ENCODE measurements at regions not wholly inside any gene's neighbourhood (a gene's known extent, or its start where the extent isn't known, plus 50 kb on each side); places are given as distances from the start of the nearest gene placed in this dataset.

GRCh38 chr2:65608466-65608865 lies 176.1 kb upstream of the SPRED2 start (continued):
- TF ChIP-seq ZBTB49 (CRISPR knock-in tag; IDR thresholded peaks at IDR 0.05; ENCODE audit: borderline replicate concordance) (no peak), TOPORS (CRISPR knock-in tag; IDR thresholded peaks at IDR 0.05) (no peak), SRSF1 (optimal IDR thresholded peaks at IDR 0.05; ENCODE audit: low read depth, low read length) (no peak), FOXK1 (CRISPR knock-in tag; IDR thresholded peaks at IDR 0.05; ENCODE audit: borderline replicate concordance, low read depth) (no peak), CBX1 (IDR thresholded peaks at IDR 0.05; ENCODE audit: low read depth) (no peak), ZNF512 (CRISPR knock-in tag; IDR thresholded peaks at IDR 0.05) (no peak), NFE2L2 (IDR thresholded peaks at IDR 0.05; ENCODE audit: low read length) (no peak), IKZF4 (CRISPR knock-in tag; IDR thresholded peaks at IDR 0.05; ENCODE audit: borderline replicate concordance, low read depth, not compliant biosample characterization) (no peak), AKAP8 (CRISPR knock-in tag; IDR thresholded peaks at IDR 0.05) (no peak)

GRCh38 chr2:65607662-65608305 lies 175.4 kb upstream of the SPRED2 start:
- CTCF ChIA-PET (ENCODE audit: low intra/inter-chr PET ratio, low total read pairs), result no interaction called here
- no peak for ATAC-seq
- POLR2A ChIA-PET, result no interaction called here
- H2AFZ ChIP-seq (ENCODE audit: low read length), result no peak overlapping the region
- in situ Hi-C loops (cut with HindIII; ENCODE audit: extremely low pct_ligation_motif_present, low pct_unique_long_range_greater_than_20kb) (no loop called here), intact Hi-C loops (cut with micrococcal nuclease; ENCODE audit: unreplicated experiment) (no loop called here)
- H4K20me1 ChIP-seq (ENCODE audit: insufficient read depth, low read length), result no peaks in the 10 kb centered on the region
- FAIRE-seq, result no peak
- BruUV-seq (replicated peaks), result no TSS peak
- H3K36me3 ChIP-seq (replicated peaks in 1 of 2; ENCODE audit: control insufficient read depth in 1 of 2, insufficient read depth in 2 of 2, low read length in 2 of 2), result no peaks in the 10 kb centered on the region
- no peaks in the 10 kb centered on the region for H3K9me3 ChIP-seq (ENCODE audit: low read length)
- H3K9ac ChIP-seq (ENCODE audit: insufficient read depth, low read depth, low read length), result no peak overlapping the region
- no peak overlapping the region for H3K4me3 ChIP-seq (replicated peaks in 1 of 3; ENCODE audit: insufficient read depth in 1 of 3, low read depth in 2 of 3, low read length in 3 of 3)
- H3K27me3 ChIP-seq (ENCODE audit: control insufficient read depth in 1 of 2, insufficient read depth in 2 of 2, low read length in 2 of 2), result peaks cover 0 to 22% of the 10 kb centered on the region in 2 experiments; a peak in 3 of 5 replicates
- WGBS (ENCODE audit: low lambda C conversion rate), result 44% methylated on average over 14 of the region's 14 CpGs
- H3K79me2 ChIP-seq (ENCODE audit: insufficient read depth, low read length), result no peaks in the 10 kb centered on the region
- H3K4me2 ChIP-seq (ENCODE audit: low read depth, low read length), result no peak overlapping the region
- no peak overlapping the region for H3K27ac ChIP-seq (ENCODE audit: extremely low read length, insufficient read depth, low read length)
- 0 out of 2 replicates have a peak, but pooled peaks cover 10% of the 10 kb centered on the region for H3K4me1 ChIP-seq (ENCODE audit: insufficient read depth, low read length)
- DNase-seq (ENCODE audit: low spot score), result no peak
- TF ChIP-seq ZSCAN30 (CRISPR knock-in tag; IDR thresholded peaks at IDR 0.05) (no peak), EEA1 (CRISPR knock-in tag; IDR thresholded peaks at IDR 0.05; ENCODE audit: borderline replicate concordance) (no peak), NFIC (IDR thresholded peaks at IDR 0.05; ENCODE audit: low read length) (no peak), USF2 (IDR thresholded peaks at IDR 0.05; ENCODE audit: low read depth, low read length) (no peak), USF2 (CRISPR knock-in tag; IDR thresholded peaks at IDR 0.05; ENCODE audit: borderline replicate concordance) (no peak), MLXIP (CRISPR knock-in tag; IDR thresholded peaks at IDR 0.05; ENCODE audit: borderline replicate concordance) (no peak)
